ENCODE measurements at regions not wholly inside any gene's neighbourhood (a gene's known extent, or its start where the extent isn't known, plus 50 kb on each side); places are given as distances from the start of the nearest gene placed in this dataset.

GRCh38 chr6:15758631-15759215, 95.9 kb upstream of the DTNBP1 start:
- TF ChIP-seq CTCF (IDR thresholded peaks at IDR 0.05; ENCODE audit: low read depth, low read length, missing control alignments) = no peak
- no peak for DNase-seq (ENCODE audit: low read depth)
- no peak overlapping the region for H3K4me3 ChIP-seq (ENCODE audit: low read depth, low read length)

- no peak for TF ChIP-seq CTCF (IDR thresholded peaks at IDR 0.05; ENCODE audit: low read depth, low read length, missing control alignments)
- no peak for DNase-seq (ENCODE audit: low read depth)
- H3K4me3 ChIP-seq (ENCODE audit: low read depth, low read length) = no peak overlapping the region
Measured at GRCh38 chr6:15755526-15755925, 92.7 kb upstream of the DTNBP1 start.

- no peak for TF ChIP-seq CTCF (IDR thresholded peaks at IDR 0.05; ENCODE audit: low read depth, low read length, missing control alignments)
- DNase-seq (ENCODE audit: low read depth) = no peak
- no peak overlapping the region for H3K4me3 ChIP-seq (ENCODE audit: low read depth, low read length)
Measured at GRCh38 chr6:15754706-15755079, 91.9 kb upstream of the DTNBP1 start.

GRCh38 chr6:15754035-15754705, 91.3 kb upstream of the DTNBP1 start:
- TF ChIP-seq CTCF (IDR thresholded peaks at IDR 0.05; ENCODE audit: low read depth, low read length, missing control alignments) = no peak
- DNase-seq (ENCODE audit: low read depth) = no peak
- H3K4me3 ChIP-seq (ENCODE audit: low read depth, low read length) = no peak overlapping the region

- no peak for TF ChIP-seq CTCF (IDR thresholded peaks at IDR 0.05; ENCODE audit: low read depth, low read length, missing control alignments)
- no peak for DNase-seq (ENCODE audit: low read depth)
- H3K4me3 ChIP-seq (ENCODE audit: low read depth, low read length) = no peak overlapping the region
Measured at GRCh38 chr6:15752820-15753219, 90.0 kb upstream of the DTNBP1 start.

- no peak for TF ChIP-seq CTCF (IDR thresholded peaks at IDR 0.05; ENCODE audit: low read depth, low read length, missing control alignments)
- no peak overlapping the region for H3K4me3 ChIP-seq (ENCODE audit: low read depth, low read length)
- DNase-seq (ENCODE audit: low read depth) = no peak
Measured at GRCh38 chr6:15751721-15752350, 89.0 kb upstream of the DTNBP1 start.

Data from GM12864 (cell line).